DND-41 (cell line): ENCODE measurements at regions not wholly inside any gene's neighbourhood (a gene's known extent, or its start where the extent isn't known, plus 50 kb on each side); places are given as distances from the start of the nearest gene placed in this dataset.

Experiments used
- ATAC-seq: fragments of 200-7000 bp; cut with Tn5 transposase; 3 replicates; pipeline ENCODE4 v1.9.1; 2021; ENCODE audit warnings: low read depth; ENCODE audit not compliant: insufficient read depth
- DNase-seq: peaks from one replicate; pipeline ENCODE4 v3.0.0-alpha.2; 2020
- H2AFZ ChIP-seq: 2 replicates; pipeline ENCODE4 v1.6.0; 2012; ENCODE audit warnings: low read depth, low read length
- H3K27ac ChIP-seq: 2 replicates; pipeline ENCODE4 v1.5.1; 2012; ENCODE audit warnings: low read length, inconsistent platforms
- H3K27me3 ChIP-seq: fragments of 200-600 bp; sonication (generic); 2 replicates; pipeline ENCODE4 v1.6.0; 2012; ENCODE audit warnings: low read length, mild to moderate bottlenecking, inconsistent platforms; ENCODE audit not compliant: insufficient read depth, poor library complexity
- H3K36me3 ChIP-seq: 2 replicates; pipeline ENCODE4 v1.5.1; 2012; ENCODE audit warnings: low read length, inconsistent platforms; ENCODE audit not compliant: insufficient read depth
- H3K4me1 ChIP-seq: 2 replicates; pipeline ENCODE4 v1.5.1; 2012; ENCODE audit warnings: mild to moderate bottlenecking, low read length; ENCODE audit not compliant: insufficient read depth
- H3K4me2 ChIP-seq: 2 replicates; pipeline ENCODE4 v1.6.0; 2012; ENCODE audit warnings: mild to moderate bottlenecking, moderate library complexity, low read length, inconsistent platforms; ENCODE audit not compliant: insufficient read depth
- H3K4me3 ChIP-seq, 2 experiments: fragments of 200-600 bp in 1 of 2; shearing (Covaris generic) in 1 of 2; 2 replicates each; pipeline ENCODE4 v1.5.1; 2012 to 2016; ENCODE audit warnings: inconsistent platforms in 2 of 2, low read length in 2 of 2, mild to moderate bottlenecking in 2 of 2, low read depth in 1 of 2, moderate library complexity in 1 of 2
- H3K79me2 ChIP-seq: 2 replicates; pipeline ENCODE4 v1.6.0; 2012; ENCODE audit warnings: low read length, inconsistent platforms; ENCODE audit not compliant: insufficient read depth
- H3K9ac ChIP-seq: 2 replicates; pipeline ENCODE4 v1.6.0; 2012; ENCODE audit warnings: low read depth, mild to moderate bottlenecking, inconsistent platforms, low read length, moderate library complexity
- H3K9me3 ChIP-seq: 2 replicates; pipeline ENCODE4 v1.5.1; 2012; ENCODE audit warnings: low read length, moderate library complexity, mild to moderate bottlenecking, inconsistent platforms; ENCODE audit not compliant: insufficient read depth, severe bottlenecking
- H4K20me1 ChIP-seq: 2 replicates; pipeline ENCODE4 v1.6.0; 2012; ENCODE audit warnings: low read length; ENCODE audit not compliant: insufficient read depth
- EZH2 ChIP-seq: IDR thresholded peaks from 3 replicates; pipeline ENCODE4 v1.6.1; 2012; ENCODE audit warnings: borderline replicate concordance, low read depth, mild to moderate bottlenecking, moderate library complexity, low read length, inconsistent platforms; ENCODE audit not compliant: severe bottlenecking
- TF ChIP-seq, protein P1 (sequence below): IDR thresholded peaks from 2 replicates; pipeline ENCODE4 v1.5.1; 2012; ENCODE audit warnings: borderline replicate concordance, low read length, moderate library complexity, mild to moderate bottlenecking; ENCODE audit not compliant: poor library complexity, severe bottlenecking; ENCODE audit errors: extremely low read depth

GRCh38 chr13:97640268-97640667 lies 206.3 kb downstream of the RAP2A start:
- no peak for ATAC-seq
- Histone ChIP-seq H3K79me2 (no peaks in the 10 kb centered on the region), H3K9ac (no peak overlapping the region), H3K4me3 (no peak overlapping the region), H3K4me1 (no peaks in the 10 kb centered on the region), H3K27me3 (peaks cover 8% of the 10 kb centered on the region), H3K4me2 (no peak overlapping the region), H3K27ac (no peak overlapping the region), H3K36me3 (no peaks in the 10 kb centered on the region), H2AFZ (no peak overlapping the region), H3K9me3 (no peaks in the 10 kb centered on the region), H4K20me1 (no peaks in the 10 kb centered on the region)
- no peak for DNase-seq
- TF ChIP-seq, protein P1, sequence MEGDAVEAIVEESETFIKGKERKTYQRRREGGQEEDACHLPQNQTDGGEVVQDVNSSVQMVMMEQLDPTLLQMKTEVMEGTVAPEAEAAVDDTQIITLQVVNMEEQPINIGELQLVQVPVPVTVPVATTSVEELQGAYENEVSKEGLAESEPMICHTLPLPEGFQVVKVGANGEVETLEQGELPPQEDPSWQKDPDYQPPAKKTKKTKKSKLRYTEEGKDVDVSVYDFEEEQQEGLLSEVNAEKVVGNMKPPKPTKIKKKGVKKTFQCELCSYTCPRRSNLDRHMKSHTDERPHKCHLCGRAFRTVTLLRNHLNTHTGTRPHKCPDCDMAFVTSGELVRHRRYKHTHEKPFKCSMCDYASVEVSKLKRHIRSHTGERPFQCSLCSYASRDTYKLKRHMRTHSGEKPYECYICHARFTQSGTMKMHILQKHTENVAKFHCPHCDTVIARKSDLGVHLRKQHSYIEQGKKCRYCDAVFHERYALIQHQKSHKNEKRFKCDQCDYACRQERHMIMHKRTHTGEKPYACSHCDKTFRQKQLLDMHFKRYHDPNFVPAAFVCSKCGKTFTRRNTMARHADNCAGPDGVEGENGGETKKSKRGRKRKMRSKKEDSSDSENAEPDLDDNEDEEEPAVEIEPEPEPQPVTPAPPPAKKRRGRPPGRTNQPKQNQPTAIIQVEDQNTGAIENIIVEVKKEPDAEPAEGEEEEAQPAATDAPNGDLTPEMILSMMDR = no peak
- TF ChIP-seq EZH2 = no peak

GRCh38 chr13:97648171-97648880 lies 214.4 kb downstream of the RAP2A start:
- Histone ChIP-seq H3K9me3 (no peaks in the 10 kb centered on the region), H3K27ac (no peak overlapping the region), H3K4me3 (no peak overlapping the region), H3K79me2 (no peaks in the 10 kb centered on the region), H3K4me1 (no peaks in the 10 kb centered on the region), H3K4me2 (no peak overlapping the region), H3K9ac (no peak overlapping the region), H3K27me3 (no peaks in the 10 kb centered on the region), H4K20me1 (no peaks in the 10 kb centered on the region), H2AFZ (no peak overlapping the region), H3K36me3 (no peaks in the 10 kb centered on the region)
- TF ChIP-seq, protein P1 = no peak
- TF ChIP-seq EZH2 = no peak
- ATAC-seq (no peak), DNase-seq (no peak)

DNA sequence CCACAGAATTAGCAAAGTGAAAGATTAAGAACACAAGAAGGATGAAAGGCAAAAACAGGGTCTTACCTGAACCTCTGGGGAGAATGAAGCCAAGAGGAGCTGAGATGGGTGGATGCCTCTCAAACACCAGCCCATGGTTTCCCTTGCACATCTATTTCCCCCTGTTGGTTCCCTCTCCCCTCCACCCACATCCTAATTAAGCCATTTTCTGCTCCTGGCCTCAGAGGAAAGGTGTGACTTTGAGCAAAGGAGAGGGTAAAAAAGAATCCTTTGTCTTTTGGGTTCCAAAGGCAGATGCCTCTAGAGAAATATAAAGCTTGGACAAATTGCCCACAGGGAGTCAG lies 214.9 kb downstream of the RAP2A start:
- ATAC-seq (no peak), DNase-seq (no peak)
- Histone ChIP-seq H2AFZ (no peak overlapping the region), H3K9ac (no peak overlapping the region), H4K20me1 (no peaks in the 10 kb centered on the region), H3K4me2 (no peak overlapping the region), H3K36me3 (no peaks in the 10 kb centered on the region), H3K27ac (no peak overlapping the region), H3K4me1 (no peaks in the 10 kb centered on the region), H3K27me3 (no peaks in the 10 kb centered on the region), H3K4me3 (no peak overlapping the region), H3K9me3 (no peaks in the 10 kb centered on the region), H3K79me2 (no peaks in the 10 kb centered on the region)
- TF ChIP-seq, protein P1 = no peak
- no peak for TF ChIP-seq EZH2
